DND-41 (cell line): ENCODE measurements at regions not wholly inside any gene's neighbourhood (a gene's known extent, or its start where the extent isn't known, plus 50 kb on each side); places are given as distances from the start of the nearest gene placed in this dataset.

Source experiments
- ATAC-seq: fragments of 200-7000 bp; cut with Tn5 transposase; 3 replicates; pipeline ENCODE4 v1.9.1; 2021; ENCODE audit warnings: low read depth; ENCODE audit not compliant: insufficient read depth
- DNase-seq: peaks from one replicate; pipeline ENCODE4 v3.0.0-alpha.2; 2020
- H2AFZ ChIP-seq: 2 replicates; pipeline ENCODE4 v1.6.0; 2012; ENCODE audit warnings: low read depth, low read length
- H3K27ac ChIP-seq: 2 replicates; pipeline ENCODE4 v1.5.1; 2012; ENCODE audit warnings: low read length, inconsistent platforms
- H3K27me3 ChIP-seq: fragments of 200-600 bp; sonication (generic); 2 replicates; pipeline ENCODE4 v1.6.0; 2012; ENCODE audit warnings: low read length, mild to moderate bottlenecking, inconsistent platforms; ENCODE audit not compliant: insufficient read depth, poor library complexity
- H3K36me3 ChIP-seq: 2 replicates; pipeline ENCODE4 v1.5.1; 2012; ENCODE audit warnings: low read length, inconsistent platforms; ENCODE audit not compliant: insufficient read depth
- H3K4me1 ChIP-seq: 2 replicates; pipeline ENCODE4 v1.5.1; 2012; ENCODE audit warnings: mild to moderate bottlenecking, low read length; ENCODE audit not compliant: insufficient read depth
- H3K4me2 ChIP-seq: 2 replicates; pipeline ENCODE4 v1.6.0; 2012; ENCODE audit warnings: mild to moderate bottlenecking, moderate library complexity, low read length, inconsistent platforms; ENCODE audit not compliant: insufficient read depth
- H3K4me3 ChIP-seq, 2 experiments: fragments of 200-600 bp in 1 of 2; shearing (Covaris generic) in 1 of 2; 2 replicates each; pipeline ENCODE4 v1.5.1; 2012 to 2016; ENCODE audit warnings: inconsistent platforms in 2 of 2, low read length in 2 of 2, mild to moderate bottlenecking in 2 of 2, low read depth in 1 of 2, moderate library complexity in 1 of 2
- H3K79me2 ChIP-seq: 2 replicates; pipeline ENCODE4 v1.6.0; 2012; ENCODE audit warnings: low read length, inconsistent platforms; ENCODE audit not compliant: insufficient read depth
- H3K9ac ChIP-seq: 2 replicates; pipeline ENCODE4 v1.6.0; 2012; ENCODE audit warnings: low read depth, mild to moderate bottlenecking, inconsistent platforms, low read length, moderate library complexity
- H3K9me3 ChIP-seq: 2 replicates; pipeline ENCODE4 v1.5.1; 2012; ENCODE audit warnings: low read length, moderate library complexity, mild to moderate bottlenecking, inconsistent platforms; ENCODE audit not compliant: insufficient read depth, severe bottlenecking
- H4K20me1 ChIP-seq: 2 replicates; pipeline ENCODE4 v1.6.0; 2012; ENCODE audit warnings: low read length; ENCODE audit not compliant: insufficient read depth
- CTCF ChIP-seq: IDR thresholded peaks from 2 replicates; pipeline ENCODE4 v1.5.1; 2012; ENCODE audit warnings: borderline replicate concordance, low read length, moderate library complexity, mild to moderate bottlenecking; ENCODE audit not compliant: poor library complexity, severe bottlenecking; ENCODE audit errors: extremely low read depth
- EZH2 ChIP-seq: IDR thresholded peaks from 3 replicates; pipeline ENCODE4 v1.6.1; 2012; ENCODE audit warnings: borderline replicate concordance, low read depth, mild to moderate bottlenecking, moderate library complexity, low read length, inconsistent platforms; ENCODE audit not compliant: severe bottlenecking

- DNase-seq (no peak), ATAC-seq (peak; percentile 64; the same call in 2 of the 3 replicates)
- Histone ChIP-seq H3K36me3 (no peaks in the 10 kb centered on the region), H3K9me3 (no peaks in the 10 kb centered on the region), H3K4me2 (no peak overlapping the region), H3K4me3 (no peak overlapping the region), H3K27me3 (peaks cover 47% of the 10 kb centered on the region), H3K9ac (no peak overlapping the region), H4K20me1 (no peaks in the 10 kb centered on the region), H3K4me1 (no peaks in the 10 kb centered on the region), H3K79me2 (no peaks in the 10 kb centered on the region), H2AFZ (no peak overlapping the region), H3K27ac (no peak overlapping the region)
- TF ChIP-seq EZH2 (no peak), CTCF (peak; percentile 73)
Observed at GRCh38 chr2:198314559-198315153, 510.3 kb downstream of the PLCL1 start.

- TF ChIP-seq CTCF (no peak), EZH2 (no peak)
- H3K27ac ChIP-seq: no peak overlapping the region
- no peaks in the 10 kb centered on the region for H3K9me3 ChIP-seq
- H4K20me1 ChIP-seq: no peaks in the 10 kb centered on the region
- peaks cover 39% of the 10 kb centered on the region for H3K27me3 ChIP-seq
- H3K4me3 ChIP-seq: no peak overlapping the region
- no peaks in the 10 kb centered on the region for H3K79me2 ChIP-seq
- no peak overlapping the region for H3K9ac ChIP-seq
- H3K4me1 ChIP-seq: no peaks in the 10 kb centered on the region
- H2AFZ ChIP-seq: no peak overlapping the region
- H3K36me3 ChIP-seq: no peaks in the 10 kb centered on the region
- no peak overlapping the region for H3K4me2 ChIP-seq
- ATAC-seq: no peak
- no peak for DNase-seq
Observed at GRCh38 chr2:198312596-198313483, 508.4 kb downstream of the PLCL1 start.

- Histone ChIP-seq H3K27ac (no peak overlapping the region), H3K27me3 (peaks cover 30% of the 10 kb centered on the region), H3K79me2 (no peaks in the 10 kb centered on the region), H3K4me1 (no peaks in the 10 kb centered on the region), H3K4me2 (no peak overlapping the region), H3K9me3 (no peaks in the 10 kb centered on the region), H2AFZ (no peak overlapping the region), H4K20me1 (peaks cover 4% of the 10 kb centered on the region; the same call in 1 of the 2 replicates), H3K9ac (no peak overlapping the region), H3K36me3 (no peaks in the 10 kb centered on the region), H3K4me3 (no peak overlapping the region)
- TF ChIP-seq EZH2 (no peak), CTCF (no peak)
- no peak for ATAC-seq
- DNase-seq: no peak
Observed at GRCh38 chr2:198311020-198311419, 506.6 kb downstream of the PLCL1 start.
